NCI-H1417 (cell line): ENCODE measurements at regions not wholly inside any gene's neighbourhood (a gene's known extent, or its start where the extent isn't known, plus 50 kb on each side); places are given as distances from the start of the nearest gene placed in this dataset.
"Not testable (repeated sequence)": the region's sequence is repeated elsewhere in the genome, so short reads cannot be mapped to it uniquely, and the experiment has no call there.

Experiments used
- DNase-seq, 3 experiments: peaks; one replicate each; lab custom pipeline; 2025; lab: John Stamatoyannopoulos, UW

DNA sequence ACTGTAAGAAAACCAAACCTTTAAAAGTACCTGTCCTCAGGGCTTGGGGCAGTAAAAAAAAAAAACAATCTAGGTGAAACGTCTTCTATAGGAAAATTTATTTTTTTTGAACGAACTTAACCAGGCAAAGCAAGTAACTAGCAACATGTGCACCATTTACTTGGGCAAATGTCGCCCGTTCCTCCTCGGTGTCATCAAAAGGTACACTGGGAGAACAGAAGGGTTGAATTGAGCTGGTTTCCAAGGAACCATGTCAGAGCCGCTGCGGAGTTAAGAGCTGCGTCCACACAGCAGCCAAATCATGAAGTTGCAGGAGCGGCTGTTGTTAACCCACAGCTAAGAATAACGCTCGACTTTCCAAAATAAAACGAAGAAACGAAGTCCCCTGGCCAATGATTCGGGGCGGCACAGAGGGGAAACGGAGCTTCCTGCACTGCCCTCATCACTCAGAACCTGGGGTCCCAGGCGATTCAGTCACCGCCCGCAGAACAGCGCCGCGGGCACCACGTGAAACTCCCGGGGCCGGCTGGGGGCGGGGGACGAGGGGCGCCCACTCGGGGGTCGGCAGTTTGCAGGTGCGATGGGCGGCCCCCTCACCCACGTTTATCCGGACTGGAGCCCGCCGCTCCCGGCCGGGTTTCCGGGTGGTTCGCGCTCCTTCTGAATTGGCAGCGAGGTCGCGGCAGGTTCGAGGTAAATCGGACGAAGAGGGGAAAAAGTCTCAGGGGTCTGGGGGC is 53.6 kb upstream of the PLGLB1 start:
- DNase-seq, result not testable (repeated sequence)

DNA sequence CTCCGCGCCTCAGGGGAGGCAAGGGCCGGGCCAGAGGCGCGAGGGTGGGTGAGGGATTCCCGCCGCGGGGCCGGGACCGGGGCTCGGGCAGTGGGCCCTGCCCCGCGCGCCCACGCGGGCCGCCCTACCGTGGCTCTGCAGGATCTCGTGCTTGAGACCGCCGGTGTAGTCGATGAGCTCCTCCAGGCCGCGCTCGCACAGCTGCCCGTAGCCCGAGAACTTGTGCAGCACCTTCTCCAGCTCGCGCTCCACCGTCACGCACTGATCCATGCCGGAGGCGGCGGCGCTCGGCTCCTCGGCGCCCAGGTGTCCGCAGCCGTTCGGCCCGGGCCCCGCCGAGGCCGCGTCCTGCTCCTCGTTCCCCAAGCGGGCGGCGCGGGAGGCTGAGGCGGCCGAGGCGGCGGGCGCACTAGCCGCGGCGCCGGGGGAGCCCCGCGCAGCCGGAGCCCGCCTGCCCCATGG is 54.2 kb upstream of the PLGLB1 start:
- not testable (repeated sequence) for DNase-seq

DNA sequence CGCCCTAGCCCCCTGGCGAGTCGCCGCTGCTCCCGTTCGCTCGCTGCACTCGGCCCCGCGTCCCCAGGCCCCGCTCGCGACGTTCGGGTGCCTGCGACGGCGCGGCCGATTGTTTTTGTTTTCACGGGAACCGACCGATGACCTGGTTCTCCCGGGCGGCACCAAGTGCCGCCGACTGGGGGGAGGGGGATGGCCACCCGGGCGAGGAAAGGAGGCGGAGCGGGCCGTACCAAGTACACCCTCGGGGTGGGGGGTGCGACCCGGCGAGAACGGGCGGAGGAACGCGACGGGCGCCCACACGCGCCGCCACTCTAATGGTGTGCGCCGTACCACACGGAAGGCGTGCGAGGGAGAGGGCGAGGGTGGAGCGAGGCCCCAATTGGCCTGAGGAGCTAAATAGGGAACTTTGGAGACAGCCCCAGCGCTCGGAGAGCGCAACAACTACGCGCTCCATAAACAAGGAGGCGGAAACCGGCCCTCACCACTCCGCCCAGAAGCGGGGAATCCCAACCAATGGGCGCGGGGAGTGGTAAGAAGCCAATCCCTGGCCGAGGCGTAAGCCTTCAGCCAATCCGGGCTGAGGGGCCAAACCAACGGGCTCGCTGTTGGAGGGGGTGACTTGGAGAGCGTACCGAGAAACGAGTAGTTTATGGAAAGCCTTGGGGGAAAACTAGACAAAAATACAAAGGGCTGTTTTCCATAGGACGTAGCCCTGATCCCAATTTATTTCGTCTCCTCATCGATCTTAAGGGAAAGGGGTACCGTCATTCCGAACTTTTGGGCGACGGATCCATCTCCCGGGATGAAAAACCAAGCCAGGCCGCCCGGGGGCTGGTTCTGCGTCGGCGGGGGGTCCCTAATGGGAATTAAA is 54.8 kb upstream of the PLGLB1 start:
- not testable (repeated sequence) for DNase-seq

DNA sequence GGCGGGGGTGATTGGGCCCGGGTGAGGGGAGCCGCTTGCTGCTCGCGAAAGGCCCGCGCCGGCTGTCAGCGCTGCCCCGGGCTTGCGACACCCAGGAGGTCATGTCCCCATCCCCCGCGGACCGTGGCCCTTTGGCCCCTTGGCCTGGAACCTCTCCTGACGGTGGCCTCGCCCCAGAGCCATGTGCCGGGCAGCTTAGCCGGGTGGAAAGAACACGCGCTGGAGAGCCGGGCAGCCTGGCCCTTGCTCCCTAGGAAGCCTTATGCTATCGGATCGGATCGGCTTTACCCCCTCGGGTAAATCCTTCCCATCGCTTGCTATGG is 55.4 kb upstream of the PLGLB1 start:
- not testable (repeated sequence) for DNase-seq

DNA sequence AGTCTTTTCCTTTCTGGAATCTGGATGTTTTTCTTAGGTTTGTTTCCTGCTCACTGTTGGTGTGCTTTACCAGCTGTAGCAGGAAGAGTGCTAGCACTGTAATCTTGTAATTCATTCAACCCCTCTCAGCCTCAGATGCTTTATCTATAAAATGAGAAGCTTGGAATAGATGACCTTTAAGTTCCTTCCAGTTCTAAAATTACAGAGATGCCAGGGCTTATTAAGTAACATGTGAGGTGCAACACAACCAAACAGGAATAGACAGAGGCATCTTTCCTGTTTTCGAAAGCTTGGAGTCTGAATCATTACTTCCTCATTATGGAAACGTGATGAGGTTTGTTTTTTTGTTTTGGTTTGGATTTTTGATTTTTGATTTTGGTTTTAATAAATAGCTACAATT is 60.1 kb upstream of the PLGLB1 start:
- not testable (repeated sequence) for DNase-seq

DNA sequence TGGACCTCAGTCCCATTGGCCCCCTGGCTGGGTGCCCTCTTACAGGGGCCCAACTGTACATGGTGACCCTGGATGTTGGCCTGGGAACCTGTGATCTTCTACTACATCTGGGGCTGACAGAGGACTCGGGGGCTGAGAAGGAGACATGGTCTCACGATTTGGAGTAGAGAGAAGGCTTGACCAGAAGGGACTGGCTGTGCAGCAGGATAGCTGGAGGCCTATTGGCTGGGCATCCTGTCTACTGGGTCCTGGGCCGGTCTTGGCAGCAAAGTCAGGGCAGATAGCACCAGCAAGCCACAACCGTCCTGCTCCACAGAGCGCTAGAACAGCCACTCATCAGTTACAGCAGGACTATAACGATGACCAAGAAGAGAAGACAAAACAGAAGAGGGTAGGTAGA is 66.4 kb upstream of the PLGLB1 start:
- not testable (repeated sequence) for DNase-seq

DNA sequence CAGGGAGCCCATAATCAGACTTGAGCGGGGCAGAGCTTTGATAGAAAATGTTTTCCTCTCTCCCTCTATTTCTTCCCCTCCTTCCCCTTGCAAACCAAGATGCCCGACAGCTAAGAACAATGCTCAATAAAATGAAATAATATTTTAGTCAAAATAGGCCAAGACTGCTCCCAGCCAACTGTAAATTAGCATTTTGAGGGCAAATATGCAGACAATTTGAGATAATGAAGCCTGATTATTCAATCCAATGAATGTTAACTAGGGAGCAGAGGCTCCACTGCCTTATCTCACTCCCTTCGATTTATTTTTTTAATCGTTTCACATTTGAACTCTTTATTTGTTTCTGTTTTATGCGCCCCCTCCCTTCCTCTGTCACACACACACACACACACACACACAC is 67.8 kb upstream of the PLGLB1 start:
- not testable (repeated sequence) for DNase-seq

DNA sequence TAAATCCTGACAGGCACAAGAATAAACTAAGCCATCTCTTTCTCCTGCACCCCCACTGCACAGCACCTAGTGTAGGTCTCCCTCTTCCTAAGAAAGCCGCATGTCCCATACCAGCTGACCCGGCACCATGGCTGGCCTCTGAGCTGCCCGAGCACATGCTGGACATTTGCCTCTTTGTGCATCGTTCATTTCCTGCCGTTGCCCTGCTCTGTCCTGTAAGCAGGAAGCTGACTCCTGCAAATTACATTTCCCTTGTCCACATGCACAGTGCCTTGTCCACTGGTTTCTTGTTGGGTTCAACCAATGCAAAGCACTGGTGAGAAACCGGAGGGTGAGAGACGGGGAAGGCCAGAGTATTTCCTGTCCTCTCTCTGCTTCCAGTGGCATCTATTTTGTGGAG is 71.6 kb upstream of the PLGLB1 start:
- not testable (repeated sequence) for DNase-seq

DNA sequence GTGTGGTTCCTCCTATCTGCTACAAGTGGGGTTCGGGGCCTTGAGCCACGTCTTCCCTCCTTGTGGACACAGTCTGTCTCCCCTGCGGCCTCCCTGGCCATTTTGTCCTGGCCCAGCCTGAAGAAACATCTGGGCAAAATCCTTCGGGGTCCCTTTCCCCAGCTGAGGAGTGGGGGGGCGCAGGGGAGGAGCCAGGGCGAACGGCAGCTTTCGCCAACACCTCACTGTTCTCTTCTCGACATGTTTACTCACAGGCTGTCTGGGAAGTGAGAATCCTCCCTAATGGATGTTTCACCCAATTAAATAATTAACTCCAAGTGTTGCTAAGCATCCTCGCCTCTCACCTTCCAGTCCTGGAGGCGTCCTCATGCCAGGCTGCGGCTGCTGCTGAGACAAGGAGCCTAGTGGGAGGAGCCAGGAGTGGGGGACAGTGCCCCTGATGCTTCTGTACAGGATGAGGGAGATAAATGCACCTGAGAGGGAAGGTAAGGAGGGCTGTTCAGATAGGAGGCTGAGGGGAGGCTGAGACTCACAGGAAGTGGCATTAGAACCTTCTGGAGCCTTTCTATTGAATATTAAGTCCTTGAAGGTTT is 72.4 kb upstream of the PLGLB1 start:
- DNase-seq, result peak in 2 of 3 experiments; percentile 41 to 72

DNA sequence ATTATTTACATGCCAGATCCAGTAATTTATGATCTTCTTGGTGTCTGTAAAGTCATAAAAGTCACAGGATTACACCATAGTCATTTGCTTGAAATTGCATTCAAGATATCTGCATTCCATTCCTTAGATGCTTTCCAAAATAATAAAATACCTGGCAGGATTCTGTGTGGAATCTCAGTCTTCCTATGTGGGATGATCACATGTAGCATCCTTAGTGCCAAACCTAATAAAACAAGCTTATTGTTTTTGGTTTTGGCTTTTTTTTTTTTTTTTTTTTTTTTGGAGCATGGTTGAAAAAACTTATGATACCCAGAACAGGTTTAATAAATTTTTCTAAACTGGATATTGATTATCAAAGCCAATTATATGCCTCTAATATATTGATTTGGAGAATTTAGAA is 74.2 kb upstream of the PLGLB1 start:
- not testable (repeated sequence) for DNase-seq

DNA sequence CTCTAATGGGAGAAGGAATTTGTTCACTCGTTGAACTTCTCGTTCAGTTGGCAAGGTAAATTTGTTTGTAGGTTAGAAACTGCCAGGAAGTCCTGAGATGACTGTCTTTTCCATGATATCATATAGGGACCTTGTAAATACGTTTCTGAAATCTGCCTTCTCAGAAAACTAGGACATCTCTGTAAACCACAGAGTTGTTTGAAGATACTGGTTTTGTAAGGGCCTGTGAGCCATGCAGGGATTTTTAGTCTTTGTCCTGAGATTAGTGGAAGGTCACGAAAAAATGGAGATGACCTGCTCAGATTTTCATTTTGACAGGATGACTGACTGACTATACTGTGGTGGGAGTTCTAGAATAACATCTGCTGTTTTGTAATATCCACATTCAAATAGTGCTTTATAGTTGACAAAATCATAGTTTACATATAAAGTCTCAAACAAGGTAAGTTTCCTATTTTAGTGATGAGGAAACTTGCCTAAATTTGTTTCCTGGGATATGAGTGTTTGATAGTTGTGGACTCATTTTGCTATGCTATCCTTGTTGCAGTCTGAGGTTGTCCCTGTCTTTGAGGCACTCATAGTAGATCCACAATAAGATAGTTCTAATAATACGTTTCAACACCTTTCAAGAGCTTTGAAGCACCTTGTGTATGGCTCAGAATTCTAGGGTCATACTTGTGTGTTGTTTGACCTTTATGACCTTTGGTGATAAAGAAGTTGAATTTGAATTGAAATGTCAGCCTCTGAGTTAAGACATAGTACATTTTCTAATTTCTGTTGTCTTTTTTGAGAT is 107.3 kb upstream of the PLGLB1 start:
- not testable (repeated sequence) for DNase-seq

DNA sequence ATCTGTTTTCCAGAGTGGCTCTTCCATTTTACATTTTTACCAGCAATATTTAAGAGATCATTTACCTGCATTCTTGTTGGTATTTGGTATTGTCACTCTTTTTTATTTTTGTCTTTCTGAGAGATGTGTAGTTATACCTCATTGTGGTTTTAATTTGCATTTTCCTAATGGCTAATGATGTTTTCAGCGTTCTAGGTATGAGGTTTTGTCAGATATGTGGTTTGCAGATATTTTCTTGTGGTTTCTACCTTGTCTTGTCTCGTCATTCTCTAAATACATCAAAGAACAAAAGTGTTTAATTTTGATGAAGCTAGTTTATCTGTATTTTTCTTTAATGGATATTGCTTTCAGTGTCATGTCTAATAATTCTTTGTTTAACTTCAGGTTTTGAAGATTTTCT is 110.9 kb upstream of the PLGLB1 start:
- not testable (repeated sequence) for DNase-seq

DNA sequence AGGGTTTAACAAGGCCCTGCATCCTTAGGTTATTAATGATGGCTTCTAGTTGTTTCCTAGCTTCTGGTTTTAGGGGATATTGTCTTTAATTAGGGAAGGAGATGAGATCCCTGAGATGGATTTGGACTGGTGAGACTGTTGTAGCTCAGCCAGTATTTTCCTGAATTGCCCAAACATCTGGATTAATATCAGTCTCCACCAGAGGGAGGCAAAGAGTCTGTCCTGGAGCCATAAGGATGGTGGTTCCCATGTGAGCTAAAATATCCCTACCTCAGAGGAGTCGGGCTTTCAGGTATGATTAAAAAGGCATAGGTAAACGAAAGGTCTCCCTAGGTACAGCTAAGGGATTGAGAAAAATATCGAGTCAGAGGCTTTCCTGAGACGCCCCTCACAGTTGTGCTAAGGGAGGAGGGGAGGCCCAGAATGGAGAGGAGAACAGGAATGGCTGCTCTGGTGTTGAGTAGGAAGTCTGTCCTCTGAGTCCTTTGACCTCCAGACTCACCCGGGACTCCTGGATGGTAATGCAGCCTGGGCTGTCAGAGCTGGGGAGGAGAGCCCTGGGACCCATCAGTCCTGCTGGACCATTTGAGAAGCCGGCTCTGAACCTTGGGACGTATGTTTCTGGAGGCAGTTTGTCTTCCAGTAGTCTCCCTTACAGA is 130.3 kb upstream of the PLGLB1 start:
- DNase-seq, result not testable (repeated sequence)

DNA sequence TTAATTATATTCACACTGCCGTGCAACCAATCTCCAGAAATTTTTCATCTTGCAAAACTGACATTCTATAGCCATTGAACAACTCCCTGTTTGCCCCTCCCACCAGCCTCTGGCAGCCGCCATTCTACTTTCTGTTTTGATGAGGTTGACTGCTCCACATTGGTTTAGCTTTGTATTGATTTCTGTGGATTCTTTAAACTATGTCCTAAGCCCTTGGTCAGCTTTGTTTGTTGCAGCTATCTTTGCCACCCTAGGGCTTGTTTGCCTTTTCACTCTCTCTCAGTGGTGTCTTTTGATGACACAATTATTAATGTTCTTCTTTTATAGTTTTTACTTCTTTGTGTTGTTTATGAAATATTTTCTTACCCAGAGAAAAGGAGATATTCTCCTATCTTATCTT is 152.8 kb upstream of the PLGLB1 start:
- not testable (repeated sequence) for DNase-seq

DNA sequence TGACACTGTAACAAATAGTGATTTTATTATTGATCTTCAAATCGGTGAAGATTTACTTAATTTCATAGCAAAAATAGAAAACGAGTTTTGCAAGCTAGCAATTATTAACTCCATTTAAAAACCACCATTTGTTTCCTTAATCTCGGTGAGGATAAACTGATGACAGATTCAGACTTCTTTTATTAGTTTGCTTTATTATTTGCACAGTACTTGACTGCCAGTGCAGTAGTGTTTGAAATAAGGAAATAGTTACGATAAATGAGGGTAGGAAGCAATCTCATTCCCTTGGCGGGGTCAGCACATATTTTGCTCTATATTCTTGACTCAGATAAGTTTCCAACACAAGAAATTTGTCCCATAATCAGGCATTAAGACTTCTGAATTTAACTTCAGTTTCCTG is 161.7 kb upstream of the PLGLB1 start:
- DNase-seq, result not testable (repeated sequence)

DNA sequence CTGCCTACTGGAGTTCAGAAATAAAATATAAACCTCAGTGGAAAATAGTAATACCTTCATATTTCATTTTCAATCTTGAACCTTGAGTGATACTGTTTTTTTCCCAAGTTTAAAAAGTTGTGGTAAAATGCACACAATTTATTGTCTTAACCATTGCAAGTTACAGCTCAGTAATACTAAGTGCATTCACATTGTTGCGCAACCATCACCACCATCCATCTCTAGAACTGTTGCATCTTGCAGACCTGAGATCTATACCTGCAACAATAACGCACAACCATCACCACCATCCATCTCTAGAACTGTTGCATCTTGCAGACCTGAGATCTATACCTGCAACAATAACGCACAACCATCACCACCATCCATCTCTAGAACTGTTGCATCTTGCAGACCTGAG is 162.6 kb upstream of the PLGLB1 start:
- DNase-seq, result not testable (repeated sequence)

DNA sequence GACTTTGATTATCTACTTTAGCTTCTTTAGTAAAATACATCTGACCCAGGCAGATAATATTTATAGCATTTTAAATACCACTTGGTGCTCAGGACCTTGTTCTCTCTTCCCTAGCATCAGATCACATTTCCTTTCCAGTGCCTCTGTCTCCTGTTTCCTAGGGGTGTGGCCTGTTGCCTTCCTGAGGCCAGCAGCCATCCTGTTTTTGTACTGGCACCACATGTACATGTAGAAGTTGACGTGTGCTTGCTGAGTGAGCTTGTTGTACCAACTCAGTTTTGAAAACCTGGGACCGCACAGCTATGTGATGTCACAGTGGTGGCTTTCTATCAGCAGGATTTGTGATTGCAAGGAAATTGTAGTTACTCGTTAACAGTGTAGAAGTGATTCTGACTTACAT is 167.6 kb upstream of the PLGLB1 start:
- DNase-seq, result not testable (repeated sequence)

DNA sequence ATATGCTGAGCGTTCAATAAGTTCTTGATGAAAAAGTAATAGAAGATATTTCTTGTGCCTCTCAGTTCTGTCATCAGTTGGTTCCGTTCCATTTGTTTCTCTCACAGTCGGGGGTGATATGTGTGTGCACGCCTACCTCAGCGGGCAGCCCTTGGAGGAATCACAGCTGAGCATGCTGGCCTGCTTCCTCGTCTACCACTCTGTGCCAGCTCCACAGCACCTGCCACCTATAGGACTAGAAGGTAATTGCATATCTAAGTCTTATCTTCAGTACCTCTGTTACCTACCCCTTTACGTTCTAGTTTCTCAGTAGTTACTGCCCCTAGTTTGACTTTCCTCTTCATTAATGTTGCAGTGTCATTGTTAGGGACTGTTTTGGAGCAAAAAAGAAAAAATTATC is 171.7 kb upstream of the PLGLB1 start:
- DNase-seq, result not testable (repeated sequence)

DNA sequence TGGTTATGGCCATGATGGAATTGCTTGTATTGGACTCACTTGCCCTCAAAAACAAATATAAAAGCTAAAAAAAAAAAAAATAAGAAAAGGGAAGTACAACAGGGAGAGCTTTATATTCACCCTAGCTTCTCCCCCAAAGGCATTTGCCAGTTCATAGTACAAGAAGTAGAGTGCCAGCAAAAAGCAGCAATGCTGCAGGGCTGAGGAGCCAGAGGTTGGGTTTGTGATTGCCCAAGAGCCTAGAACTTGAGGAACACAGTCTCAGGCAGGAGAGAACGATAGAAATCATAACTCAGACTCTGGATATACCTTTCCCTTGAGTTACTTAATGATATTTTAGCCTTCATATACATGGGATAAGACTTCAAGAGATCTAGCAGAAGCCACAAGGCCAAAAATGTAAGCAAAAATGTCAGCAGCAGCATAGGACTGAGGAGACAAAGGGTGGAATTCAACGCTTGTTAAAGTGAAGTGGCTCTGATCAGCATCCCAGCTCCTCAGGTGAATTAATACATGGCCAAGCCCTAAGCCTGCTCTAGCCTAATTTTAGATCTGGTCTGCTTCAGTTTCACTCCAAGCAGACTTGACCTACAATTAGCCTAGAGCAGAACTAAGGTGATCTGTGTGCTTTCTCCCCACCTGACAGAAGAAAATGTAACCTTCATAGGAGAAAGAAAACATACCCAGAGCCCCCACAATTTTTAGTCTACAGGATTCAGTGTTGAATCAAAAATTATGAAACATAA is 172.8 kb upstream of the PLGLB1 start:
- DNase-seq, result not testable (repeated sequence)

DNA sequence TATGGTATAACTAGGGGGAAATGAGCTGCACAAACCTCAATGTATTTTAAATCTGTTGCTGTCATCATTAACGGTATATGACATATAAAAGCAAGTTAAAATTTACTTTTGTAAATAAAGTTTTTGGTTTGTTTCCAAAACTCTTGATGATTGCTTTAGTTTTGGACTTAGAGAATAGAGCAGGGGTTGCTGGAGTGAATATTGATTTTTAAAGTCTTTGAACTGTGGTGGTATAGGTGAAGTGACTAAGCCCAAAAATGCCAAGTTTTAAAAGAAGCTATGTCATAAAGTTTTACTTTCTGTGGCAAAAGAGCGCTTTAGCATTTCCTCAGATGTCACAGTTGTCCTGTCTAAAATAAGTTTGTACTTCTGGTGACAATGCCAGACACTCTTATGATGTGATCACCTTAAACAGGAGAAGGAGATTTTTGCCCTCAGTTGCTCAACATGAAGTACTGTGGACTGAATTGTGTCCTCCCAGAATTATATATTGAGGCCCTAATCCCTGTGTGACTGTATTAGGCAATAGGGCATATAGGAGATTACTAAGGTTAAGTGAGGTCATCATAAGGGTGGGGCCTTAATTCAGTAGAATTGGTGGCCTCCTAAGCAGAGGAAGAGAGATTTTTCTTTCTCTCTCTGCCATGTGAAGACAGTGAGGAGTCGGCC is 175.2 kb upstream of the PLGLB1 start:
- DNase-seq, result not testable (repeated sequence)
